ENCODE measurements at regions not wholly inside any gene's neighbourhood (a gene's known extent, or its start where the extent isn't known, plus 50 kb on each side); places are given as distances from the start of the nearest gene placed in this dataset.
A peak's percentile ranks its signal among the peaks of the same experiment; 100 is the strongest.

DNA sequence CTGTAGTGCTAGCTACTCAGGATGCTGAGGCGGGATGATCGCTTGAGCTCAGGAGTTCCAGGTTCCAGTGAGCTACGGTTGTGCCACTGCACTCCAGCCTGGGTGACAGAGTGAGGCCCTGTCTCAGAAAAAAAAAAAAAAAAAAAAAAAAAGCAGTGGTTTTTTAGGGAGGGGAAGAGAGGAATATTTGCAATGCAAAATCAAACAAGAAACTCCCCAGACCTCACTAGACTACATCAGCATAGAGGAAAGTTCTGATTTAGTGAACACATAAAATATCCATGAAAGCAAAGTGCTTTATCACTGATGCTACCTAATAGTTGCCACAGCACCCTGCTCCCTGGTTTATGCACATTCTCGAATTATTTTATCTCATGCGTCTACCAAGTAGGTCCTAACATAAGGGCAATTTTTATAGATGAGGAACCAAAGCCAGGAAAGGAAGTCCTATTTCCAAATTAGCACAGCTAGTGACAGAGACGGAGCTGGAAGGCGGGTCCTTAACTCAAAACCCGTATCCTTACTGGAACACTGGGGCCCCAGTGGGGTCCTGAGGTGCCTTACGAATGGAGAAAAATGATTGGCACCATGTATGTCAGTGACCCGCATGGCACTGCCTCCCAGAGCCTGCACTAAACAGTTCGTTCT is 50.7 kb upstream of the GPR157 start:
- no peak for DNase-seq

DNA sequence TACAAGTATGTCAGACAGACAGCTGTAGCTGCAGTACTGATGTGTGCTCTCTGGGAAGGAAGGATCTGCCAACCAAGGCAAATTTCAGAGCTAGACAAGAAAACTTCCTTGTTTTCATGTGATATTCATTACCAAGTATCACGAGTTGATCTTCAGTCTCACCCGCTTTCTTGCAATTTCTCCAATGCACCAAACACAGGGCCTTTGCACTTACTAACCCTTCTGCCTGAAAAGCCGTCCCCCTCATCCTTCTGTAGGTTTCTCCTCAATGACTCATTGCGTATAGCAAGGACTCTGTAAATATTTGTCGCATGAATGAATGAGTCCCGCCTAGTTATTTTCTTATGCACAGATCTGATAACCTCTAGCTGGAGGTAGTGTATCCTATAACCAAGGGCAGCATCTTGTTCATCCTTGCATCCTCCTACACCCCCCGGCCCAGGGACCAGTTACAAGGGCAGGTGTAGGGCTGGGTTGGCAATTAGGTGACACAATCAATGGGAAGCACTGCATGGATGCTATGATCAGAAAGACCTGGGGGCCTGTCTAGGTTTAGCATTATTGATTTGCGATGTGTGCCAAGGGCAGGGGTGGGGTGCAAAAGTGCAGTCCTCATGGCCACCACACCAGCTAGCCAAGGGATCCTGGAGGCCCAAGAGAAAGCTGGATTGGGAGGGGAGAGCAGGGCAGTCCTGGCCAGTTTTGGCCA is 51.4 kb upstream of the GPR157 start:
- no peak for DNase-seq

- DNase-seq = peak; percentile 51
Measured at GRCh38 chr1:9181176-9181906, 52.4 kb upstream of the GPR157 start.

- DNase-seq = no peak
Measured at GRCh38 chr1:9181990-9182783, 52.4 kb upstream of the H6PD start.

DNA sequence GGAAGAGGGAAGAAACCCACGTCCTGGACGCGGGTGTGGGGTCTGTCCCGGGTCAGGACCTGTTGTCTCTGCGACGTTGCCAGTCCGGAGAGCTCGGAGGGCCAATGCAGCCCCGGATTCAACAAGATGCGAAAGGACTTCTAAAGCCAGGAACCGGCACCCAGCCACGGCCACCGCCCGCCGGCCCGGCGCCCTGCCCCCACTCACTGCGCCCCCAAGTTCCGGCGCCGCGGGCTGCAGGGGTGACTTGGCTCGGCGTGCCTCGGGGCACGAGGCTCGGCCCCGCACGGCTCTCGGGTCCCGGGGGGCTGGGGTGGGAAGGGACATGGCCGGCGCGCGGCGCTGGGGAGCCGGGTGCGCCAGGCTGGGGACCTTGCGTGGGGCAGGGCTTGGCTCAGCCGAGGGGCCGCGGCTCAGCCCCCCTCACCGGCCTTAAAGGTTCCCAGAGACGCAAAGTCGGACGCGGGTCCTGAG is 51.8 kb upstream of the H6PD start:
- DNase-seq = no peak

- DNase-seq = no peak
Measured at GRCh38 chr1:9183441-9183840, 51.1 kb upstream of the H6PD start.

- no peak for DNase-seq
Measured at GRCh38 chr1:9183898-9184297, 50.7 kb upstream of the H6PD start.

GRCh38 chr1:9184749-9185148 is 49.8 kb upstream of the H6PD start:
- DNase-seq = no peak
